HG03280 (cell line): ENCODE measurements at regions not wholly inside any gene's neighbourhood (a gene's known extent, or its start where the extent isn't known, plus 50 kb on each side); places are given as distances from the start of the nearest gene placed in this dataset.

Source experiments
- ATAC-seq: cut with Tn5 transposase; IDR thresholded peaks from one replicate; pipeline ENCODE4 v1.9.1; 2021; ENCODE audit warnings: mild to moderate bottlenecking, moderate library complexity; ENCODE audit not compliant: unreplicated experiment

DNA sequence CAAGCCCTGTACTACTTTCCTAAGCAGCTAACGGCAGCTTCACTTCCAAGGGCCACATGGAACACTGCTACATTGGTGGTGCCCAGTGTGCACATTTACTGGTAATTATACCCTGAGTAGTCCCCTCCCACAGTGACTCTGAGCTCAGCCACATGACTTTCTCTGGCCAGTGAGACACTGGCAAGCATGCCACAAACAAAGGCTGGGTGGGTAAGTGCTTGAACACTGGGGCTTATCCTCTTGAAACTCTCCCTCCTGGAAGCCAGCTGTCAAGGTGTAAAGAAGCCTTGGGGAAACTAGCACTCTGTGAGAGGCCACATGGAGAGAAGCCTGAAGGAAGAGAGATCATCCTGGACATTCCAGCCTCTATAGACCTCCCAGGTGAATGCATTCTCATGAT is 54.4 kb upstream of the DRD2 start:
- ATAC-seq = no peak

DNA sequence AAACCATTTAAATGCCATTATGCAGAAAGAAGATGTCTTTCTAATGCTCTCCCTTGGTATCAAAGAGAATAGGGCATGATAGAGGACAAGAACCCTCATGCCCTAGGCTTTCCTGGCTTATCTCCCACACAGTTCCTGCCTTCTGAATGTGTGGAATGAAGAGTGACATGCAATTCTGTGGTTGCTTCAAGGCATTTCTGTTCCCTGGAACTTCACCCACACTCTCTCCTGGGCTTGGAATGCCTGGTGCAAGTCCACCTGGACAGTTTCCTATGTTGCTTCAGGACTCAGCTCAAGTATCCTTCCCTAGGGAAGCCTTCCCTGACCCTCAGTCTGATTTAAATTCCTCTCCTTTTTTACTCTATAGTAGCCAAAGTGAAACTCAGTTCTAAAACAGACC is 53.8 kb upstream of the DRD2 start:
- no peak for ATAC-seq

DNA sequence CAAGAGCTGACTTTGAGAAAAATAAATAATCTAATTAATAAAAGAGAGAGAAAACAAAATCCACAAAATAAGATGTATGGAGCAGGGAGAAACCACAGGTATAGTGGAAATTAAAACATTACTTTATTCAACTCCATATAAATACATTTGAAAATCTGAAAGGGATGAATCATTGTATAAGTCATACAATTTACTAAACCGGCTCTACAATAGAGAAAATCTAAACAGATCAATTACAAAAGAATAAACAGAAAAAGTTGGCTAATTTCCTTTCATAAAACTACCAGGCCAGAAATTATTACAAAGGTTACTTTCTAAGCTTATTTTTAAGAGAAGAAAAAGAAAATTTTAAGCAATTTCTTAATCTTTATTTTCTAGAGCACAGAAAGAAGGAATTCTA is 51.3 kb upstream of the DRD2 start:
- no peak for ATAC-seq
